ENCODE measurements at regions not wholly inside any gene's neighbourhood (a gene's known extent, or its start where the extent isn't known, plus 50 kb on each side); places are given as distances from the start of the nearest gene placed in this dataset.
"Not testable (repeated sequence)": the region's sequence is repeated elsewhere in the genome, so short reads cannot be mapped to it uniquely, and the experiment has no call there.

DNA sequence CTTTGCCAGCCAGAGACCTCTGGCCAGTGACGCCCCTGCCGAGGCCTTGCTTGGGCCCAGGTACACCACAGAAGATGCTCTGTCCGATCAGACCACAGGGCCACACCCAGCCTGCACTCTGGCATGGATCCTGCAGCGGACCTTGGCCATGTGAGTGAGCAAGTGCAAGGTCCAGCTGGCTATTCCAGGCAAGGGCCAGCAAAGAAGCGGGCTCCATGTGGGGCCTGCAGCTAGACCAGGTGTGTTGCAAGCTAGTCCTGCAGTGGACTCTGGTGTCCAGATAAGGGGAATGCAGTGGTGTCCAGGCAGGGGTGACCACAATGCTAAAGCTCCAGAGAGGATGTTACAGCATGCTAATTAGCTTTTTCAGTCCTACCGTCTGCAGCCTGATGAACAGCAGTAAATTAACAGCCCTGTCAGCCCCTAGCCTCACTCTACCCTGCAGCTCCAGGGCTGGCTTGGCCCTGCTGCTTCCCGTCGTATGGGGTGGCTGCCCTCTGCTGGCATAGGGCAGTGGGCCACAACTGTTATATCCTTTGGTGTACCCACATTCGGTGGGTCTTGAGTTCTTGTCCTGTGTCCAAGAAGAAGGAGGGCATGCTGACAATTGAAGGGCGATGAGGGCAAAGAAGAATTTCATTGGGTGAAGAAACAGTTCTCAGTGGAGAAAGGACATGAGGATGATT lies 284.5 kb upstream of the POU5F2 start:
- no peak for DNase-seq (ENCODE audit: low spot score)

DNA sequence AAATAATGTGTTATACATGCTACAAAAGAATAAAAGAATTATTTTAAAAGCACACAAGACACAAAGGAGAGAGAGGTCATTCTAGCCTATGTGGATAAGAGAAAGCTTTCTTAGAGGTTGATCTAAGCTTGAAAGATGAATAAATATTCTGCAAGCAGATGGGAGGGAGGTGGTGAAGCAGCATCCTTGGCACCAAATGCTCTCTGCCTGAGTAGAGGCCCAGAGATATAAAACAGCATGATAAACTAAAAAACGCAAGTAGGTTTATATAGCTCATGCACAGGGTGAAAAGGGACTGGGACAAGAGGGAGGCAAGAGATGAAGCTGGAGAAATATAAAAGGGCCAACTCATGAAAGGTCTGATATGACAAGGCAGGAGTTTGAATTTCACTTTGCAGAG lies 283.2 kb upstream of the POU5F2 start:
- no peak for DNase-seq (ENCODE audit: low spot score)

GRCh38 chr5:94024101-94024500 lies 282.7 kb upstream of the POU5F2 start:
- DNase-seq (ENCODE audit: low spot score) = no peak

DNA sequence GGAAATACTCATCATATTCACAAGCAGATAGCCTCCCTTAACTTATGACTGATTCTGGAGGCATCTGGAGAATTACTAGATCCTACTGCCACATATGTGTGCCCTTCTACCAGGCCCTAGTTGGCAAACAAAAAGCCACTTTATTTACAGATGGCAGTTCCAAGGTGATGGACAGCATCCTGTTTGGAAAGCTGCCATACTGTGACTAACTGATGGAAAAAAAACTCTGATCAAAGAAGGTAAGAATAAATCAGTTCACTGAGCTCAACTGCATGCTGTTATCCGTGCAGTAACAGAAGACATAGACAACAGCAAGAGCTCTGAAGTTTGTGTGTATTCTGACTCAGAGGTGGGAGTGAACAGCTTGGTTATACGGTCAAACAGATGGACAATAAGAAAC lies 279.8 kb upstream of the POU5F2 start:
- DNase-seq (ENCODE audit: low spot score) = no peak

DNA sequence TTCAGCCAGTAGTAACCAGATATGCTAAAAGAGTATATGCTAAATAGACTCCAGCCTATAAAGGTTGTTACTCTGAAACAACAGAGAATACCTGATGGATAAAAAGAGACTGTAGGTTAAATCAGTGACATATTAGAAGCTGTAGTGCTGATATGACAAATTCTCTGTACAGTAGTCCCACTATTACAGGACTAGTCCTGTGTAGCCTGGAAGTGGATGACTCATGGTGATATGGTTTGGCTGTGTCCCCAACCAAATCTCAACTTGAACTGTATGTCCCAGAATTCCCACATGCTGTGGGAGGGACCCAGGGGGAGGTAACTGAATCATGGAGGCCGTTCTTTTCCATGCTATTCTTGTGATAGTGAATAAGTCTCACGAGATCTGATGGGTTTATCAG lies 276.2 kb upstream of the POU5F2 start:
- DNase-seq (ENCODE audit: low spot score) = no peak

DNA sequence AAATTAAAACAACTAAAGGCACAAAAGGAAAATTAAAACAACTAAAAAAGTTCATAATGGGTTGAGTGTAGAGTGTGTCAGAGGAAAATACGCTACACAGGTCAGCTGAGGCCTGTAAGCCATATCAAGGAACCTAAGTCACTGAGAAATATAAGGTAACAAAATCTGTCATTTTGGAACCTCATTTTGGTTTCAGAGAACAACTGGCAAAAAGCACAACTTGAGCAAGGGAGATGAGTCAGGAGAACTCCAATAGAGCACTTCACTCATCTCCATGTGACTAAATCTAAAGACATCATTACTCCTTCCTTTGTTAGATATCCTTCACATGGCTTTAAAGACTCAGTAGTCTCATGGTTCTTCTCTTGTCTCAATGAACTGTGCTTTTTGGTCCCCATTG lies 269.4 kb upstream of the POU5F2 start:
- DNase-seq (ENCODE audit: low spot score) = no peak

- DNase-seq (ENCODE audit: low spot score) = no peak
Observed at GRCh38 chr5:94009161-94009560, 267.8 kb upstream of the POU5F2 start.

DNA sequence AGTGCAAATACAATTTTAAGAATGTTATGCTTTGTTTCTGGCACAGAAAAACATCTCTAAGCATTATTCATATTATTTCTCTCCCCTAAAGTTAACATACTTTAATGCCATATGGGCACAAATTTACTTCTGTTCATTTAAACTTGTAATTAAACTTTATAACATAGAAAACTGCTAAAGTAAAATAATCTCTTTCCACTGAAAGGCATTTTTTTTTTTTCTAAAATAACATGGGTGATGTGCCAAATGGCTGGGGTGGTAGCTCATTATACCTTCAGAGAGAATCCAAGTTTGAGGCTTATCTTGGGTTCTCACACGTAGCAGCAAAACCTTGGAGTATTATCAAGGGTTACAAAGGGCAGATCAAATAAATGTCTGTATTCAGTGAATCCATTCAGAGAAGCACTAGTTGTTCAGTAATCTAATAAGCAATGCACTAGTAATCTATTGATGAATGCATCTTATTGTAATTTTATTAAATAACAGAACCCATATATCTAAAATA lies 257.6 kb upstream of the POU5F2 start:
- DNase-seq (ENCODE audit: low spot score) = no peak

GRCh38 chr5:93997562-93997961 lies 256.2 kb upstream of the POU5F2 start:
- DNase-seq (ENCODE audit: low spot score) = no peak

DNA sequence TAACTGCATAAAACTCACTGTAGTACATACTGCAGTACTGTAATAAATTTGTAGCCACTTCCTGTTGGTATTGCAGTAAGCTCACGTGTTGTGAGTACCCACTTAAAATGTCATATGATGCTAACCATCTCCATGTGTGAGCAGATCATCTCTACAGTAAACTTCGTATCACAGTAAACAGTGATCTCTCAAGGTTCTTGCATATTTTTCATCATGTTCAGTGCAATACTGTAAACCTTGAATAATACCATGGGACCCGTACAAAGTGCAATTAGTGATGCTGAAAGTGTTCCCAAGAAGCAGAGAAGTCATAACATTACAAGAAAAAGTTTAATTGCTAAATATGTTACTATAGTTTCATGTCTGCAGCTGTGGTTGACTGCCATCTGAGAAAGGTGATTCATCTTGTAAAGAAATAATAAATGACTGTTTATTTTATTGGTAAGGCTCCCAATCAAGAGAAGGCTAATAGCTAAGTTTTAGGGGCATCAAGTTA lies 253.8 kb upstream of the POU5F2 start:
- no peak for DNase-seq (ENCODE audit: low spot score)

- DNase-seq (ENCODE audit: low spot score) = no peak
Observed at GRCh38 chr5:93993161-93993560, 251.8 kb upstream of the POU5F2 start.

DNA sequence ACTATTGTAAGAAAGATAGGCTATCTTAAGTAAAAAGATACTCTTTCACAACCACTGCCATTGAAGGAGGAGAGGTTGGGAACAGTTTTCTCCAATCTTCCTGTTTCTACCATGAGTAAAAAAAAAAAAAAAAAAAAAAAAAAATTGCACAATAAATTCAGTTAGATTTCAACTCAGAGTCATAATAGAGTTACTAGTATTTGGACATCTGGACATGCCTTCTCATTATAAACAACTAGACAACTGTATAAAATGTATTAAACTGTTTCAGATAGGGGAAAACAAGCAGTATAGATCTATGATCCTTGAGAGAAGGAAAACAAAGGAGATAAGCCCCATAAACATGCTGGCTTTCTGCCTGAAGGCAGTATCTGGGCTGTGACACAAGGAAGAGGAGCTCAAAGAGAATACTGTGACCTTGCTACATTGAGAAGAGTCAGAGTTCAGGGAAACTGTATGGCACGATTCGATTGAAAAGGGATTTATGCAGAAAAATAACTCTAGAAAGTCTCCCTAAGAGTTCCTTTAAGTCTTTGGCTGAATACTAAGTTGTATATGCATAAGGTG lies 249.2 kb upstream of the POU5F2 start:
- DNase-seq (ENCODE audit: low spot score) = no peak

DNA sequence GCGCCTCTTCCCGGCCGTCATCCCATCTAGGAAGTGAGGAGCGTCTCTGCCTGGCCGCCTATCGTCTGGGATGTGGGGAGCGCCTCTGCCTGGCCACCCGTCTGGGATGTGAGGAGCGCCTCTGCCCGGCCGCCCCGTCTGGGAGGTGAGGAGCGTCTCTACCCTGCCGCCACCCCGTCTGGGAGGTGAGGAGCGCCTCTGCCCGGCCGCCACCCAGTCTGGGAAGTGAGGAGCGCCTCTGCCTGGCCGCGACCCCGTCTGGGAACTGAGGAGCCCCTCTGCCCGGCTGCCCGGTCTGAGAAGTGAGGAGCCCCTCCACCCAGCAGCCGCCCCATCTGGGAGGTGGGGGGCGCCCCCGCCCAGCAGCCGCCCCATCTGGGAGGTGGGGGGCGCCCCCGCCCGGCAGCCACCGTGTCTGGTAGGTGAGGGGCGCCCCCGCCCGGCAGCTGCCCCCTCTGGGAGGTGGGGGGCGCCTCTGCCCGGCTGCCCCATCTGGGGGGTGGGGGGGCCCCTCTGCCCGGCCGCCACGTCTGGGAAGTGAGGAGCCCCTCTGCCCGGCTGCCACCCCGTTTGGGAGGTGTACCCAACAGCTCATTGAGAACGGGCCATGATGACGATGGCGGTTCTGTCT lies 244.7 kb upstream of the POU5F2 start:
- DNase-seq (ENCODE audit: low spot score) = not testable (repeated sequence)

- DNase-seq (ENCODE audit: low spot score) = no peak
Observed at GRCh38 chr5:93978222-93978621, 236.8 kb upstream of the POU5F2 start.

DNA sequence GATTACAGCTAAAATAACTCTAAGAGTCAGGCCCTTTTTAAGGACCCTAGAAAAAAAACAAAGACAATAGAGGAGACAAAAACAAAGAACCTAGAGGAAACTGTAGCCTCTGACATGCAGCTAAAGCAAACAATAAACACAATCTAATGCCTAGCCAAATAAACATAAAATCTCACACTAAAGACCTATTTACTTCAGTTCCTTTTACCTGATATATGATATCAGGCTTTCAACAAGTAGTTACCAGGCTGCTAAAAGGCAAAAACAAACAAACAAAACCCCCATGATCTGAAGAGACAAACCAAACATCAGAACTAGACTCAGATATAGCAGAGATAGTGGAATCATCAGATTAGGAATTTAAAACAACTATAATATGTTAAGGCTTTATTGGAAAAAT lies 226.5 kb upstream of the POU5F2 start:
- DNase-seq (ENCODE audit: low spot score) = no peak

- no peak for DNase-seq (ENCODE audit: low spot score)
Observed at GRCh38 chr5:93964421-93964820, 223.0 kb upstream of the POU5F2 start.

DNA sequence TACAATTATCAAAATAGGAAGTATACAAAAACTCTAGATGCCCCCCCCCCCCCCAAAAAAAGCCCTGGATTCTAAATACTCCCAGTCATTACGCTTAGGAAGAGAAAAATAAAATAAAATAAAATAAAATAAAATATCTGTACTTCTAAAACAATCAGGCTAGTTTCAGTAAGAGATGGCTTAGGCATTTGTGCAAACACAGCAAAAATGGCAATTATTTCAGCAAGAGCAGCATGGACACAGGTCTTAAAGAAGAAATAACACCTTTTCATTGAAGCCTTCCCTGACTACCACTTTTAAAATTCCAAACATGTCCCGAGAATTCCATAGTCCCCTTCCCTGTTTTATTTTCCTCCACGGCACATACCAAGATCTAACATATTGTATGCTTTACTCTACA lies 218.6 kb upstream of the POU5F2 start:
- no peak for DNase-seq (ENCODE audit: low spot score)

DNA sequence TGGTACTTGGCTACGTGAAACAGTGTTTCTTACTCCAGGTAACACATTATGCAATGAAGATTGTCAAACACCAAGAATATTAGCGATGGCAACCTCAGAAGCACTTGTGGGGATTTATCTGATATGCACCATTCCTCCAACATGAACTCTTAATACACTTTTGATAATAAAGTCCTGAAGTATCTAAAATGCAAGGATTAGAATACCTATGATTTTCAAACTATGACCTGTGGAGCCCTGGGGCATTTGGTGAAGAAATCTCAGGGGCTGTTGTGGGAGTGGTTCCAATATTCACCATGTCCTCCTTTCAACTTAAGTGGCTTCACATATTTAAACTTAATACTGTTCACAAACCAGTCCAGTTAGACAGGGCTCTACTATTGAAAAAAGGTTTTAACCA lies 214.6 kb upstream of the POU5F2 start:
- DNase-seq (ENCODE audit: low spot score) = no peak

GRCh38 chr5:93954421-93955069 lies 213.1 kb upstream of the POU5F2 start:
- no peak for DNase-seq (ENCODE audit: low spot score)

DNA sequence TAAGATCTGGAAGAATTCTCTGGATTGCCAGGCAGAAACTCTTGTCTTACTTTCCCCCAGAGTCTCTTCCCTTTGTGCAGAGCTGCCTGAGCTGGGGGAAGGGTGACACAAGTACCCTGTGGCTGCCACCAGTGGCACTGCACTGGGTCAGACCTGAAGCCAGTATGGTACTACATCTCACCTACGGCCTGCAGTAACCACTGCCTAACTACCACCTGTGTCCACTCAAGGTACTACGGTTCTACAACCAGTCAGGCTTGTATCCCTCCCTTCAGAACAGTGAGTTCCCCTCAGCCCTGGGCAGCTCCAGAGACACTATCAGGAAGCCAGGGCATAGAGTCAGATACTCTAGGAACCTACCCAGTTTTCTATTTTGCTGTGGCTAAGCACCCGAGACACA lies 212.0 kb upstream of the POU5F2 start:
- DNase-seq (ENCODE audit: low spot score) = no peak

- no peak for DNase-seq (ENCODE audit: low spot score)
Observed at GRCh38 chr5:93941897-93942296, 200.5 kb upstream of the POU5F2 start.

DNA sequence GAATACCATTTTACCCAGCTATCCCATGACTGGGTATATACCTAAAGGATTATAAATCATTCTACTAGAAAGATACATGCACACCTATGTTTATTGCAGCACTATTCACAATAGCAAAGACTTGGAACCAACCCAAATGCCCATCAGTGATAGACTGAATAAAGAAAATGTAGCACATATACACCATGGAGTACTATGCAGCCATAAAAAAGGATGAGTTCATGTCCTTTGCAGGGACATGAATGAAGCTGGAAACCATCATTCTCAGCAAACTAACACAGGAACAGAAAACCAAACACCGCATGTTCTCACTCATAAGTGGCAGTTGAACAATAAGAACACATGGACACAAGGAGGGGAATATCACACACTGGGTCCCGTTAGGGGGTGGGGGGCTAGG lies 191.9 kb upstream of the POU5F2 start:
- not testable (repeated sequence) for DNase-seq (ENCODE audit: low spot score)

GRCh38 chr5:93930098-93930497 lies 188.7 kb upstream of the POU5F2 start:
- no peak for DNase-seq (ENCODE audit: low spot score)

Measured in hematopoietic multipotent progenitor cell treated with erythropoietin and hydrocortisone succinate and interleukin-3 and kit ligand, for 17 days (in vitro differentiated cells).